GM12801 (cell line): ENCODE measurements at regions not wholly inside any gene's neighbourhood (a gene's known extent, or its start where the extent isn't known, plus 50 kb on each side); places are given as distances from the start of the nearest gene placed in this dataset.

Experiments
- CTCF ChIP-seq: IDR thresholded peaks from one replicate; pipeline ENCODE4 v1.5.1; 2011; ENCODE audit warnings: control low read depth; ENCODE audit not compliant: insufficient read length; ENCODE audit errors: extremely low read depth

DNA sequence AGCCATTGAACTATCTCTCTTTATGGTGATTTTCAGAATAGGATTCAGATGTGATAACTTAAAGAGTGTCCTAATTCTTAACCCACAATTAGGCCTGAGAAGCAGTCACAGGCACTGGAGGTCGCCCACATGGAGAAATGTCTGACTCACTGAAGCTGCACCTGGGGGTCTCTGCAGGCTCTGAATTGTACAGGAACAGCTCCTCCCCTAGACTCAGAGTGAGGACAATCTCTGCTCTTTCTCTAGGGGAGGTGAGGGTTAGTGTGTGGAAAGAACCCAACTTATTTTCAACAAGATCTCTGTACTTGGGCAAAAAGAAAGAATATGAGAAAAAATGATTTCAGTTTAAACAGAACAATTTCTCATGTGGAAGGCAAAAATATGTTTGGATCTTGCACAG is 1124.6 kb downstream of the TMEM121 start:
- TF ChIP-seq CTCF = no peak

DNA sequence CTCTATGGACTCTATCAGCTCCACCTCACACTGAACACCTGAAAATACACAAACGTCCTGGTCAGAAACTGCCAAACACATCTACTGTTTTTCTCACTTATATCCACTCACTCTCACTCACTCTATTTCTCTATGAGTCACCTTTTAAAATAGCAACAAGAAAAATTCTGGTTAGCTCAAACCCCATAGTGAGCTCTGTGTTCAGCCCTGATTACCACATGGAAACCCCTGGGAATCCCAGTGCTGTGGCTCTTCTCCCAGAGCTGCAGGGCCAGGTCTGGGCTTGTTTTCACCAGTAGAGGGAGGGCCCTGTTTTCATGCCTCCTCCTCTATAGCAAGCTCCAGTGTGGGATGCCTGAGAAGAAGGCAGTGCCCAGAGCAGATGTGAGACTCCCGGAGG is 1126.1 kb downstream of the TMEM121 start:
- TF ChIP-seq CTCF = no peak

GRCh38 chr14:106657460-106657859 is 1131.1 kb downstream of the TMEM121 start:
- no peak for TF ChIP-seq CTCF

GRCh38 chr14:106662936-106663550 is 1136.7 kb downstream of the TMEM121 start:
- no peak for TF ChIP-seq CTCF

GRCh38 chr14:106665814-106666213 is 1139.4 kb downstream of the TMEM121 start:
- TF ChIP-seq CTCF = no peak

- TF ChIP-seq CTCF = no peak
Measured at GRCh38 chr14:106666341-106666740, 1140.0 kb downstream of the TMEM121 start.

GRCh38 chr14:106670011-106670410 is 1143.6 kb downstream of the TMEM121 start:
- TF ChIP-seq CTCF = no peak
